ENCODE measurements at regions not wholly inside any gene's neighbourhood (a gene's known extent, or its start where the extent isn't known, plus 50 kb on each side); places are given as distances from the start of the nearest gene placed in this dataset.

DNA sequence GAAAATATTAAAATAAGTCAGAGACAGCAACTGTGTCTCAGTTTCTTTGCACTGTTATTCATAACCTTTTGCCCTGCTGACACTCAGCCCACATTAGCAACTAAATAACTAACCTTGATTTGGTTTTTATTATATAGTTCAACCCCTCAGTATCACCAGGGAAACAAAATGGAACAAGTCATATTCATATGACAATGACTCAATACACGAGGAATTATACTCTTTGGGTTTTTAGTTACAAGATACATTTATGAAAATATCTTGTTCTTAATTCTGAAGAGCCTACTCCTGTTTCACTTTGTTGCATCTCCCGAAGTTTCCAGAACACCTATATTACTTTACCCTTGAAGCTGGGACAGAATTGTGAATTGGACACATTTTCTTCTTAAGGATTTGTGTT, 845.4 kb downstream of the EFNA5 start:
- Histone ChIP-seq H3K36me3 (ENCODE audit: control insufficient read depth in 1 of 2, insufficient read depth in 2 of 2, low read length in 1 of 2) (no peaks in the 10 kb centered on the region), H3K9me3 (ENCODE audit: control insufficient read depth, low read length) (no peaks in the 10 kb centered on the region), H3K4me3 (ENCODE audit: low read length in 2 of 2) (no peak overlapping the region), H3K4me1 (ENCODE audit: control insufficient read depth in 1 of 2, insufficient read depth in 2 of 2, low read length in 2 of 2) (no peaks in the 10 kb centered on the region), H3K27me3 (ENCODE audit: control insufficient read depth in 1 of 2, insufficient read depth in 2 of 2, low read length in 1 of 2) (no peaks in the 10 kb centered on the region), H3K27ac (ENCODE audit: low read depth in 1 of 2, low read length in 2 of 2) (no peak overlapping the region)
- ATAC-seq (ENCODE audit: low FRiP score): no peak
- 63 to 78% methylated on average over 2 of the region's 2 CpGs for WGBS, 2 donors
- no peak for DNase-seq
- intact Hi-C loops (cut with DNase I): no loop called here

DNA sequence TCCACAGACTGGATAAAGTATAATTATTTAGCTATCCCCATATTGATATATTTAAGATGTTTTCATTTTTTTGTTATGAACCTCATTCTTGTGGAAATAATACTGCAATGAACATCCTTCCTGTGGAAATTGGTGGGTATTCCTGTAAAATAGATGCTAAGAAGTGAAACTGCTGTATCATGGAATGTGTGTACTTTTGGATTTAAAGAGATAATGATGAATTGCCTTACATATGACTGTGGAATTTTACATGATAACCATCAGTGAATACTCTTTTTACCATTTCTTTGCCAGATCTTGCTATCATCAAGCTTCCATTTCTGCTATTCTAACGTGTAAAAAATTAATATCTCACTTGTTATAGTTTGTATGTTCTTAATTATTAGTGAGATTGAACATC, 847.9 kb downstream of the EFNA5 start:
- no peak for ATAC-seq (ENCODE audit: low FRiP score)
- 75 to 79% methylated on average over 1 of the region's 1 CpG for WGBS, 2 donors

DNA sequence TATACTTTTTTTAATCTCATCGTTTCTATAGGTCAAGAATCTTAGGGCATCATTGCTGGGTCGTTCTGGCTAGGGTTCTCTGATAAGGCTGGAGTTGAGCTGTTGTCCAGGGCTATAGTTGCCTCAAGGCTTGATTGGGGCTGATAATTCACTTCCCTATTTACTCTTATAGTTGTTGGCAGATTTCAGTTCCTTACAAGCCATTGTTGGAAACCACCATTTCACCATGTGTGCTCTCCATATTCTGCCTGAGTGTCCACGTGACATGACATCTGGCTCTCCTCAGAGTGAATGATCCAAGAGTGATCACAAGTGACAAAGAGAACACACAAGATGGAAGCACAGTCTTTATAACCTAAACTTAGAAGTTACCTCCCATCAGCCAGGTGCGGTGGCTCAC, 852.2 kb downstream of the EFNA5 start:
- no peak for DNase-seq
- ATAC-seq (ENCODE audit: low FRiP score): no peak
- Histone ChIP-seq H3K4me1 (ENCODE audit: control insufficient read depth in 1 of 2, insufficient read depth in 2 of 2, low read length in 2 of 2) (no peaks in the 10 kb centered on the region), H3K27me3 (ENCODE audit: control insufficient read depth in 1 of 2, insufficient read depth in 2 of 2, low read length in 1 of 2) (no peaks in the 10 kb centered on the region), H3K9me3 (ENCODE audit: control insufficient read depth, low read length) (no peaks in the 10 kb centered on the region), H3K36me3 (ENCODE audit: control insufficient read depth in 1 of 2, insufficient read depth in 2 of 2, low read length in 1 of 2) (no peaks in the 10 kb centered on the region), H3K4me3 (ENCODE audit: low read length in 2 of 2) (no peak overlapping the region), H3K27ac (ENCODE audit: low read depth in 1 of 2, low read length in 2 of 2) (no peak overlapping the region)
- intact Hi-C loops (cut with DNase I): no loop called here
- WGBS, 2 donors: 90 to 91% methylated on average over 4 of the region's 4 CpGs

More for the DNA sequence above, 847.9 kb downstream of the EFNA5 start:
- Histone ChIP-seq H3K4me1 (ENCODE audit: control insufficient read depth in 1 of 2, insufficient read depth in 2 of 2, low read length in 2 of 2) (no peaks in the 10 kb centered on the region), H3K27me3 (ENCODE audit: control insufficient read depth in 1 of 2, insufficient read depth in 2 of 2, low read length in 1 of 2) (no peaks in the 10 kb centered on the region), H3K27ac (ENCODE audit: low read depth in 1 of 2, low read length in 2 of 2) (no peak overlapping the region), H3K36me3 (ENCODE audit: control insufficient read depth in 1 of 2, insufficient read depth in 2 of 2, low read length in 1 of 2) (no peaks in the 10 kb centered on the region), H3K9me3 (ENCODE audit: control insufficient read depth, low read length) (no peaks in the 10 kb centered on the region), H3K4me3 (ENCODE audit: low read length in 2 of 2) (no peak overlapping the region)
- intact Hi-C loops (cut with DNase I): no loop called here
- no peak for DNase-seq

DNA sequence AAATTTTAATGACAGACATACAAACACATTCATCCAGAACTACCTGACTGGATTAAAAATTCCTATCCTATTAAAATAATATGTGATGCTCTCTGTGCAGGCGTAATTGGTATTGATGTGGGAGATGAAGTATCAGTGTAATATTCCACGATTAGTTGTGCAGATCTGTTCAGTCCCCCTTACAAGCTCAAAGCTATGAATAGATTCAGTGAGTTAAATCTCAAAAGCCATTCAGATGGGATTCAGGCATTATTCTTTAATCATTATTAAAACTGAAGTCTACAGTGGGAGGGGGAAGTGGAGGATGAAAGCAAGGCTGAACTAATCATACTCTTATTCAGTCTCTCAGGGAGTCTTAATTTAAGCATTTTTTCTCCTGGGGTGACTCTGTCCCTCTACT, 855.8 kb downstream of the EFNA5 start:
- no peak overlapping the region for H3K27ac ChIP-seq (ENCODE audit: low read depth in 1 of 2, low read length in 2 of 2)
- intact Hi-C loops (cut with DNase I): no loop called here
- H3K36me3 ChIP-seq (ENCODE audit: control insufficient read depth in 1 of 2, insufficient read depth in 2 of 2, low read length in 1 of 2): no peaks in the 10 kb centered on the region
- DNase-seq: no peak
- 71 to 91% methylated on average over 2 of the region's 2 CpGs for WGBS, 2 donors
- no peak for ATAC-seq (ENCODE audit: low FRiP score)
- no peaks in the 10 kb centered on the region for H3K4me1 ChIP-seq (ENCODE audit: control insufficient read depth in 1 of 2, insufficient read depth in 2 of 2, low read length in 2 of 2)
- no peaks in the 10 kb centered on the region for H3K9me3 ChIP-seq (ENCODE audit: control insufficient read depth, low read length)
- H3K4me3 ChIP-seq (ENCODE audit: low read length in 2 of 2): no peak overlapping the region
- no peaks in the 10 kb centered on the region for H3K27me3 ChIP-seq (ENCODE audit: control insufficient read depth in 1 of 2, insufficient read depth in 2 of 2, low read length in 1 of 2)

DNA sequence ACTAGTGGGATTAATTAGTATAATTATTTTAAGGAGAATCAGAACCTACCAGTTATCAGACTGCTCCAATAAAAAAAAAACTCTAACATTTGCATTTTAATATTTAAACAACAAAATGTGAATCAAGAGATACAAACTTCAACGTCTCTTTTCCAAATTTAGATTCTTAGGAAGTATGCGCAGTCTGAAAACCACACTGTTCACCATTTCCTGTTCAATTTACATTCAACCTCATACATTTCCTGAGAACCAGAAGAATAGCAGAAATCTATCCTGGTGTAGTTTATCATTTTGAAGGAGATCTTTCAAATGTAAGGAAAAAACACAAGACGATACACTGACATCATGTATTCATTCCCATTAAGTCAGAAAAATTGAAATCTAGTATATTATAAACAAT, 869.2 kb downstream of the EFNA5 start:
- no peaks in the 10 kb centered on the region for H3K4me1 ChIP-seq (ENCODE audit: control insufficient read depth in 1 of 2, insufficient read depth in 2 of 2, low read length in 2 of 2)
- no peak overlapping the region for H3K4me3 ChIP-seq (ENCODE audit: low read length in 2 of 2)
- no peaks in the 10 kb centered on the region for H3K9me3 ChIP-seq (ENCODE audit: control insufficient read depth, low read length)
- H3K27me3 ChIP-seq (ENCODE audit: control insufficient read depth in 1 of 2, insufficient read depth in 2 of 2, low read length in 1 of 2): no peaks in the 10 kb centered on the region
- H3K36me3 ChIP-seq (ENCODE audit: control insufficient read depth in 1 of 2, insufficient read depth in 2 of 2, low read length in 1 of 2): no peaks in the 10 kb centered on the region
- intact Hi-C loops (cut with DNase I): no loop called here
- ATAC-seq (ENCODE audit: low FRiP score) (no peak), DNase-seq (no peak)
- no peak overlapping the region for H3K27ac ChIP-seq (ENCODE audit: low read depth in 1 of 2, low read length in 2 of 2)
- 70 to 76% methylated on average over 3 of the region's 3 CpGs for WGBS, 2 donors

DNA sequence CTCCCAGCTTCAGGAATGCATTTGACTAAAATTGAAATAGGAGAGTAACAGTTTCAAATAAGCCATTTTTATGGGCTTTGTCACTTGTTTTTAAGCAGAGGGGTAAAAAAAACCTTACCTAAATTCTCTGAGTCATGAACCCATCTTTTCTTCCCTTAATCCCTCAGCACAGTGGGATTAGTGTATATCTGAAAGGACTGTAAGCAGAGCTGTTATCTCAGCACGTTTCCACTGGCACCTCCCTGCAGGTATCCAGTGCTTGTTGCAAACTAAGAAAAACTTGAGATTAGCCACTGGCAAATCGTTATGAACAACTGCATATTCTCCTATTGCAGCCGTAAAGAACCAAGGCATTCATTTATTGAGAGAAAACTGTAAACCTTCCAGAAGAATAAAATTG, 872.7 kb downstream of the EFNA5 start:
- no peaks in the 10 kb centered on the region for H3K4me1 ChIP-seq (ENCODE audit: control insufficient read depth in 1 of 2, insufficient read depth in 2 of 2, low read length in 2 of 2)
- WGBS, 2 donors: 65 to 67% methylated on average over 3 of the region's 3 CpGs
- DNase-seq (no peak), ATAC-seq (ENCODE audit: low FRiP score) (no peak)
- H3K27ac ChIP-seq (ENCODE audit: low read depth in 1 of 2, low read length in 2 of 2): no peak overlapping the region
- H3K27me3 ChIP-seq (ENCODE audit: control insufficient read depth in 1 of 2, insufficient read depth in 2 of 2, low read length in 1 of 2): no peaks in the 10 kb centered on the region
- no peaks in the 10 kb centered on the region for H3K9me3 ChIP-seq (ENCODE audit: control insufficient read depth, low read length)
- H3K4me3 ChIP-seq (ENCODE audit: low read length in 2 of 2): no peak overlapping the region
- H3K36me3 ChIP-seq (ENCODE audit: control insufficient read depth in 1 of 2, insufficient read depth in 2 of 2, low read length in 1 of 2): no peaks in the 10 kb centered on the region
- intact Hi-C loops (cut with DNase I): no loop called here

DNA sequence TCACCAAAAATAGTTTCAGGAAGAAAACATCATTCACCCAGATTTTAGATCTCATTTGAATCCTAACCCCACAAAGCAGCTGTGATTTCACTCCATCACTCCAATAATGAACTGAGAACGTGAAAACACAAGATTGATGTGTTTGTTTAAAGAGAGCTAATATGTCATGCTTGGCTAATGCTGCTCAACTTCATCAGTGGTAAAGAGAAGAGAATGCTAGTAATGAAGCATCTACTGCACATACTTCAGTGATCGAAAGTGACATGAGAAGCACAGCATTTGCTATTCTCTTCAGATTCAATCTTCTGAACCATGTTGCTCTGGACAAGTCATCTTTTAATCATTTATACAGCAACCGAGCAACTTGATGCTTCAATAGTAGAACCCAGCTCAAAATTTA, 874.7 kb downstream of the EFNA5 start:
- WGBS, 2 donors: 67 to 71% methylated on average over 3 of the region's 3 CpGs
- Histone ChIP-seq H3K4me1 (ENCODE audit: control insufficient read depth in 1 of 2, insufficient read depth in 2 of 2, low read length in 2 of 2) (no peaks in the 10 kb centered on the region), H3K4me3 (ENCODE audit: low read length in 2 of 2) (no peak overlapping the region), H3K27me3 (ENCODE audit: control insufficient read depth in 1 of 2, insufficient read depth in 2 of 2, low read length in 1 of 2) (no peaks in the 10 kb centered on the region), H3K9me3 (ENCODE audit: control insufficient read depth, low read length) (no peaks in the 10 kb centered on the region), H3K36me3 (ENCODE audit: control insufficient read depth in 1 of 2, insufficient read depth in 2 of 2, low read length in 1 of 2) (no peaks in the 10 kb centered on the region), H3K27ac (ENCODE audit: low read depth in 1 of 2, low read length in 2 of 2) (no peak overlapping the region)
- ATAC-seq (ENCODE audit: low FRiP score) (no peak), DNase-seq (no peak)
- intact Hi-C loops (cut with DNase I): no loop called here

DNA sequence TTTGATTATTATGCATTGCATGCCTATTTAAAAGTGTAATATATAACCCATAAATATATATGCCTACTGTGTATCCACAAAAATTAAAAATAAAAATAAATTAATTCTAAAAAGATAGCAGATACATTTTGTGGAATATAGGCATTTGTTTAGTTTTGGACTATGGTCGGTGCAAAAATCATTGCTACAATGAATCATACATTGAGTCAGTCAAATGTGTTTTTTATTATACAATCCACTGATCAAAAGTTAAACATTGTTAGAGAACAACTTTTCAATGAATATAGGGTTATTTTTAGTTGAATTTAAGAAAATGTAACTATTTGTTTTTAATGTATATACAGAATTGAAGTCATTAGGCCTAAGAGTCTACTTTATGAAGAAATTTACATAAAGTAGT, 885.9 kb downstream of the EFNA5 start:
- no peak overlapping the region for H3K4me3 ChIP-seq (ENCODE audit: low read length in 2 of 2)
- no peaks in the 10 kb centered on the region for H3K4me1 ChIP-seq (ENCODE audit: control insufficient read depth in 1 of 2, insufficient read depth in 2 of 2, low read length in 2 of 2)
- no peaks in the 10 kb centered on the region for H3K9me3 ChIP-seq (ENCODE audit: control insufficient read depth, low read length)
- H3K27me3 ChIP-seq (ENCODE audit: control insufficient read depth in 1 of 2, insufficient read depth in 2 of 2, low read length in 1 of 2): no peaks in the 10 kb centered on the region
- no peaks in the 10 kb centered on the region for H3K36me3 ChIP-seq (ENCODE audit: control insufficient read depth in 1 of 2, insufficient read depth in 2 of 2, low read length in 1 of 2)
- ATAC-seq (ENCODE audit: low FRiP score) (no peak), DNase-seq (no peak)
- WGBS, 2 donors: 76 to 79% methylated on average over 1 of the region's 1 CpG
- H3K27ac ChIP-seq (ENCODE audit: low read depth in 1 of 2, low read length in 2 of 2): no peak overlapping the region
- intact Hi-C loops (cut with DNase I): no loop called here

DNA sequence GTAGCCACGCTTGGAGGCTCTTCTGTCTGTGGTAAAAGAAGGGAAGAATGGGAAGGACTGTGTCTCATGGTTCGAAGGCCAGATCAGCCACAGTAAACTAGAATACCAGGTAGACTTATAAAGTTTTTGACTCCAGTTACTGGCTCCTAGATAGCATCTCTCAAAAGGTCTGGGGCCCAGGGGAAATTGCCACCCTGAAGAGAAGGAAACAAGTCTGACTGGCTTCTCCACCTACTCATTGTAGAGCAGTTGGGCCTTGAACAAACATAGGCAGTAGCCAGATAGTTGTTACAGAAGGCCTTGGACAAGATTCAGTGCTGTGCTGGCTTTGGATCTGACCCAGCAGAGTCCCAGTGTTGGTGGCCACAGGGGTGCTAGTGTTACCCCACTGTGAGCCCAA, 890.4 kb downstream of the EFNA5 start:
- H3K4me3 ChIP-seq (ENCODE audit: low read length in 2 of 2): no peak overlapping the region
- no peaks in the 10 kb centered on the region for H3K9me3 ChIP-seq (ENCODE audit: control insufficient read depth, low read length)
- intact Hi-C loops (cut with DNase I): no loop called here
- DNase-seq (no peak), ATAC-seq (ENCODE audit: low FRiP score) (no peak)
- H3K4me1 ChIP-seq (ENCODE audit: control insufficient read depth in 1 of 2, insufficient read depth in 2 of 2, low read length in 2 of 2): no peaks in the 10 kb centered on the region
- WGBS, 2 donors: 96 to 100% methylated on average over 2 of the region's 2 CpGs
- H3K36me3 ChIP-seq (ENCODE audit: control insufficient read depth in 1 of 2, insufficient read depth in 2 of 2, low read length in 1 of 2): no peaks in the 10 kb centered on the region
- no peaks in the 10 kb centered on the region for H3K27me3 ChIP-seq (ENCODE audit: control insufficient read depth in 1 of 2, insufficient read depth in 2 of 2, low read length in 1 of 2)
- H3K27ac ChIP-seq (ENCODE audit: low read depth in 1 of 2, low read length in 2 of 2): no peak overlapping the region

Data from aorta (tissue), 5 donors.